ENCODE measurements at regions not wholly inside any gene's neighbourhood (a gene's known extent, or its start where the extent isn't known, plus 50 kb on each side); places are given as distances from the start of the nearest gene placed in this dataset.

GRCh38 chr14:42277840-42278239, 671.2 kb downstream of the LRFN5 start:
- no peak for DNase-seq

GRCh38 chr14:42269234-42269633, 662.6 kb downstream of the LRFN5 start:
- DNase-seq: no peak

DNA sequence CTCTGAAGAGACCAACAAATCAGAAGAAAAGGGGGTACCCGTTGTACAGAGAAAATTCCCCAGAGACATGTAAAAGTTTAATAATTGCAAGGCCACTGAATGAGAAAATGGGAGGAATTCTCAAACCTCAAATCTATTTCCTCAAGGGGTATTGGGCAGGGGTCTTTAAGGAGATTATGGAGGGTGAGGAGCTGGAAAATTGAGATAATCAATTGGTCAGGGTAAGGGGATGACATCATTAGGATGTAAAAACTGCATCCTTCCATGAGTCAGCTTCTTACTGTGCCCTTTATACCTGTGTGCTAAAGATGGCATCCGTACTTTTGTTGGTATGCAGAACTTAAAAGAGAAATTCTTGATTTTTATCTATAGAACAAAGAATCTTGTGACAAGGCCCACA, 641.5 kb downstream of the LRFN5 start:
- no peak for DNase-seq

GRCh38 chr14:42241101-42241500, 634.4 kb downstream of the LRFN5 start:
- DNase-seq: no peak

DNA sequence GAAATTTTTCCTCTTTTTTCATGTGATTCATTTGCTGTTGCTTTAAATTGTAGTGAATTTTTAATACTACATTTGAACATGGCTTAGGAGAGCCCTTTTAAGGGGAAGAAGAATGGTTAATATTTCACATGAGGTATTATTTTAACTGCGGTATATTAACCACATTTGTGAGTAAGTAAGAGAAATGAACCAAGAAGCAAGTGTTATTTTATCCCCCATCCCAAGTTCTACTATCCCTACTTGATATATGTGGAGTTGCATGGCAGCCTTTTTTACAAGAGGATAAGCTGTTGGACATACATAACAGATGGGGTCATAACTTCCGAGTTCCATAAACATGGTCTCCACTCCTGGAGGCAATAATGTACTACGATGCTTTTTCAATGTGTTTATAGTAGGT, 623.3 kb downstream of the LRFN5 start:
- no peak for DNase-seq

GRCh38 chr14:42229294-42229693, 622.6 kb downstream of the LRFN5 start:
- no peak for DNase-seq

- DNase-seq: no peak
Observed at GRCh38 chr14:42228611-42229010, 621.9 kb downstream of the LRFN5 start.

DNA sequence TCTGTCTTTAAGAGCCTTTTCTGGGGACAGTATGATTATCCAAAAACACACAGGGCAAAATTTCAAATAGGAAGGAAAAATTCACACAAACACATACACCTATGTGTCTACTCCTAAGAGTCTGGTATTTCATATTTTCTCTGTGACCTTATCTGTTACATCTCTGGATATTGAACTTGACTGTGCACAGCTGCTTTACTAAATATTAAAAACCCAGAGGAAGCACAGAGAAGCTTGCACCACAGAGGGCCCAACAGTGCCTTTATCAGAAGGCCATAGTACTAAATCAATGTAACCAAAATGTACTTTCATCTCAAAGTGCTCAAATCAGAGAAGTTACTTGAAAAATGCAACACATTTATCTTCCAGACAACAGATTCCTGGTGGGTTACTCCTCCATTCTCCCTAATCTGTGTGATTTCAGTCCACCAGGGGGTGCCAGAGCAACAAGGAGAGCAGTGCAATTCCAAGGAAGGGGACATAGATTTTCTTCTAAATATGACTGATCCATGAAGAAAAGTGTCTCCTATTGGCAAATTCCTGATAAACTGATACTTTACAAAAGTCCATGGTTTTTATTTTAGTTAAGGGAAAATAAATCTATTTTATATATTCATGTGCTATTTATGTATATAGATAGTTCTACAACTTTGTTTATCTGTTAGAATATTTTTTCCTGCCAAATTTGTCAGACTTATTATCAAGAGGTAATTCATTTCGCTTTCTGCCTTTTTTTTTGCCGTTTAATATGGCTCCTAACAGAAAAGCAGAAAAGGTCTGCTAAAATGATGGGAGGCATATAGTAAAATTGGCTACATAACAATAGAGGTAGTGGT, 617.6 kb downstream of the LRFN5 start:
- DNase-seq: peak; percentile 75

- DNase-seq: peak; percentile 96
Observed at GRCh38 chr14:42222924-42223471, 616.3 kb downstream of the LRFN5 start.

DNA sequence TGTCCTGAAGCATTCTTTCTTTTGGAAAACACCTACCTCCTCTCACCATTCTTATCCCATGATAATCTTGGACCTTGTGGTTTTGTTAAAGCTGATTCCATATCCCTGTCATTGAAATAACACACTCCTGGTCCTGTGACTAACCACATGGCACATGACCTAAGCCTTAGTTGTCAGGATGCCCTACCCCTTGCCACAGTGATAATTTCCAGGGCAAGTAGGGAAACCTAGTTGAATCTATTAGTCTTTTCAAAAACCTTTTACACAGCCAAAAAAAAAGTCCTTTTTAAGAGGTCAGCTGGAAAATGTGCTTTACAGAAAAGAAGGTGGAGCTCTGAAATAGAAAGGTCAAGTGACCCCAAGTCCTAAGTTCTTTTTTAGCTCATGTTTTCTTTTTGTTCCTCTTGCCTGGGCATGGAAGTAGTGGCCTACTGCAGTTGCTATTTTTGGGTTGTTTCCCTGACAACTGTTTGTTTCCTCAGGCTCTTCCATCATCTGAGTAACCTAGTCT, 608.4 kb downstream of the LRFN5 start:
- DNase-seq: no peak

GRCh38 chr14:42200957-42201356, 594.3 kb downstream of the LRFN5 start:
- DNase-seq: no peak

- DNase-seq: no peak
Observed at GRCh38 chr14:42198010-42198409, 591.3 kb downstream of the LRFN5 start.

DNA sequence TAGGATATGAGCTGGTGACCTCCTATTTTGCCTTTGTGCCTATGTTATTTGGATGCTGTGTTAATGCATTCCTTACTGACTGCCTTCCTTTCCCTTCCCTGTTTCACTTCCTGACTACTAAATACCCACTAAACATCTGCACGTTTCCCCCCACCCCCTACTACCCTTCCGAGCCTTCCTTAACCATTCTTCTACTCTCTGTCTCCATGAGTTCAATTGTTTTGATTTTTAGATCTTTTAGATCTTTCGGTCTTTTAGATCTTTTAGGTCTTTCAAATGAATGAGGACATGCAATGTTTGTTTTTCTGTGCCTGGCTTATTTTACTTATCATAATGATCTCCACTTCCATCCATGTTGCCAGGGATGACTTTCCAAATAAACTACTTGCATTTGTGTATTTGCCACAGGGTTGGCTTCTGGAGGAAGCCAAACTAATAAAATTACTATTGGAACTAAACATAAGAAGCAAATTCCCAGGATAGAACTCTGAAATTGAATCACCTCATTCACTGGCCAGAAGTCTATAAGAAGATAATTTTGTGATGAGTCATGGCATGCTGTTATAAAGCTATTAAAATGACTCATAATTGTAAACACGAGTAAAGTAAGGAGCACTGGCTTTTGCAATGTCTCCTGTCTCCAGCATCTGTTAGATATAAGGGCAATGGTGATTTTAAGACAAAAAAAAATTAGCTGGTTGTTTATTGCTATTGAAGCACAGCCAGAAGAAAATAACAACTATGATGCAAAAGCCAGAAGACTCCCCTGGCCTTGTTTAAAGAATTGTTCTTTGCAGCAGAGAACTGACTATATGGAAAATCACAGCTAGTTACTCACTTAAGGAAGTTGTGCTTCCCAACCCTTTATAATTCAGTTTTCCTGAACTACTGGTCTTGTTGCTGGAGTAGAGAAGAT, 586.3 kb downstream of the LRFN5 start:
- DNase-seq: no peak

DNA sequence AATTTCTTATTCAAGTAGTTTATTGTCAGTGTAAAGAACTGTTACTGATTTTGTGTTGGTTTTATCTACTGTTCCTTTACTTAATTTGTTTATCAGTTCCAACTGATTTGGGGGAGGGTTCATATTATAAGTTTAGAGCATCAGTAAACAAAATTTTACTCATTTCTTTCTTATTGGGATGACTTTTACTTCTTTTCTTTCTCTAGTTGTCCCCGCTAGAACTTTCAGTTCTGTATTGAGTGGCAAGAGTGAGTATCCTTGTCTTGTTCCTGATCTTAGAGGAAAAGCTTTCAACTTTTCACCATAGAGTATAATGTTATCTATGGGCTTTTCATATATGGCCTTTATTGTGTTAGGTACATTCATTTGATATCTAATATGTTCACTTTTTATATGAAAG, 584.1 kb downstream of the LRFN5 start:
- DNase-seq: no peak

DNA sequence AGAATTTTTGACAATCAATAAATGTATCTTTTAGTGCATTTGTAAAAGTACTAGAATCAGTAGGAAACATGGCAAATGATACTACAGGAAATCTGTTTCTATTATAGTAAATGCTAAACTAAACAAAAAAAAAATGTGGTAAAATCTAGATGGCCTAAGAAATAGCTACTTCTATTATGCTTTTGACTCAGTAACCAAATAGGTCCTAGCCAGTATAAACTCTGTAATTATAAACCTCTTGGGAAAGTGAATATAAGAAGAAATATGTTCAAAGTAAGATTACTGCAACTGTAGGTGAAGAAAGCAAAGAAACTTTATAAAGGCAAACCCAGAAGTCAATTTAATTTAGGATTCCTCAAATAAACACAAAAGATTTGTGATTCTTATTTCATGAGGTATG, 581.2 kb downstream of the LRFN5 start:
- DNase-seq: no peak

GRCh38 chr14:42185718-42186117, 579.0 kb downstream of the LRFN5 start:
- DNase-seq: no peak

GRCh38 chr14:42174357-42174756, 567.7 kb downstream of the LRFN5 start:
- DNase-seq: peak; percentile 91

DNA sequence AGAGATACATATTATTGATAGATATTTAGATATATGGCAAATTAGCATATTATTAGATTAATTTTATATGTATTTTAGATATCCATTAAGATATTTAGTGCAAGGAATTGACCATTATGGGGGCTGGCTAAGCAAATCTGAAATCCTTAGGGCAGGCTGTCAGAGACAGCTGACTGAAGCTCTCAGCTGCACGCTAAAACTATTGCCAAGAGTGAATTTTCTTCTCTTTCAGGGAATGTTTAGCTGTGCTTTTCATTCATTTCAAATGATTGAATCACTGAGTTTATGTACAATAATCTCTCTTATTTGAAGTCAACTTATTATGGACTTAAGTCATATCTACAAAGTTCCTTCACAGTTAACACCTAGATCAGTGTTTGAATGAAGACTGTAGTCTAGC, 566.5 kb downstream of the LRFN5 start:
- no peak for DNase-seq

GRCh38 chr14:42172304-42172703, 565.6 kb downstream of the LRFN5 start:
- no peak for DNase-seq

GRCh38 chr14:42163136-42163535, 556.5 kb downstream of the LRFN5 start:
- DNase-seq: peak; percentile 78

- no peak for DNase-seq
Observed at GRCh38 chr14:42159138-42159537, 552.5 kb downstream of the LRFN5 start.

GRCh38 chr14:42149609-42150261, 543.1 kb downstream of the LRFN5 start:
- DNase-seq: no peak

DNA sequence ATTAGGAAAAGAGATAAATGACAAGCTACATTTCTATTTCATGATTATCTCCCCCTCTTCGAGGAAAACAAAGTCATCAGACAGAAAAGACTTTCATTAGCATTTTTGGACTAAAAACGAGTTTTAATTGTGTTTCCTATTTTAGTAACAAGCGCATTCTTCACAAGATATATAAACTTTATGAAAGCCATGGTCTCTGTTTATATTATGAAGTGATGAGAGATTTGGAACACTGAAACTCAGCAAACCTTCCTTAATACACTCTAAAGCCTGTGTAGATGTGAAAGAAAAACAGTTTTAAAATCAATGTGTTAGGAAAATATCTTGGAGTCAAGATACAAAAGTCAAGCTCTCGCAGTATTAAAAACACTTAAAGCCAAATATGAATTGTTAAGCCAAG, 539.1 kb downstream of the LRFN5 start:
- no peak for DNase-seq
